WTC11 (cell line): ENCODE measurements at regions not wholly inside any gene's neighbourhood (a gene's known extent, or its start where the extent isn't known, plus 50 kb on each side); places are given as distances from the start of the nearest gene placed in this dataset.

Experiments used
- MXD4 ChIP-seq: fragments of 250-450 bp; sonication (Bioruptor Pico); IDR thresholded peaks from 2 replicates; pipeline ENCODE4 v1.8.0; 2021; ENCODE audit warnings: mild to moderate bottlenecking, moderate library complexity, borderline replicate concordance
- TF ChIP-seq, protein P1 (sequence below): sonication (generic); formaldehyde crosslinking; IDR thresholded peaks from 2 replicates; pipeline ENCODE4 v1.8.1; 2023; ENCODE audit warnings: mild to moderate bottlenecking, missing genetic modification reagents, moderate library complexity
- TF ChIP-seq, protein P2 (sequence below): fragments of 200-600 bp; IDR thresholded peaks from 2 replicates; pipeline ENCODE4 v1.8.0; 2022; ENCODE audit warnings: antibody characterized with exemption
- TF ChIP-seq, protein P3 (sequence below): sonication (generic); formaldehyde crosslinking; conservative IDR thresholded peaks from 2 replicates; pipeline ENCODE4 v1.8.1; 2022; ENCODE audit warnings: mild to moderate bottlenecking, missing genetic modification reagents
- TF ChIP-seq, protein P4 (sequence below): sonication (generic); formaldehyde crosslinking; IDR thresholded peaks from 2 replicates; pipeline ENCODE4 v1.8.1; 2023; ENCODE audit warnings: mild to moderate bottlenecking, missing genetic modification reagents, moderate library complexity
- TF ChIP-seq, protein P5 (sequence below): sonication (generic); formaldehyde crosslinking; IDR thresholded peaks from 2 replicates; pipeline ENCODE4 v1.8.0; 2022; ENCODE audit warnings: mild to moderate bottlenecking, missing genetic modification reagents

DNA sequence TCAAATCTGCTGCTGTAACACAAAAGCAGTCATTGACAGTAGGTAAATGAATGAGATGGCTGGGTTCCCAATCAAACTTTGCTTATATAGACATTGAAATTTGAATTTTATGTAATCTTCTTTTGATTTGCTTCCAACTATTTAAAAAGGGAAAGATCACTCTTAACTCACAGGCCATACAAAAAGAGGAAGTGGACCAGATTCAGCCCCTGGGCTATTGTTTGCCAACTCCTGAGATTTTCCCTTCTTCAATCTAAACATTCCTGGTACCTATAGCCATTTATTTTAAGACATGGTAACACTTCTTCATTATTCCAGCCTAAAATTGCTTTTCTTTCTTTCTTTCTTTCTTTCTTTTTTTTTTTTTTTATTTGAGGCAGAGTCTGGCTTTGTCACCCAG lies 260.6 kb downstream of the TFAP2A start:
- no peak for TF ChIP-seq MXD4 (CRISPR knock-in tag)
- TF ChIP-seq, protein P1, sequence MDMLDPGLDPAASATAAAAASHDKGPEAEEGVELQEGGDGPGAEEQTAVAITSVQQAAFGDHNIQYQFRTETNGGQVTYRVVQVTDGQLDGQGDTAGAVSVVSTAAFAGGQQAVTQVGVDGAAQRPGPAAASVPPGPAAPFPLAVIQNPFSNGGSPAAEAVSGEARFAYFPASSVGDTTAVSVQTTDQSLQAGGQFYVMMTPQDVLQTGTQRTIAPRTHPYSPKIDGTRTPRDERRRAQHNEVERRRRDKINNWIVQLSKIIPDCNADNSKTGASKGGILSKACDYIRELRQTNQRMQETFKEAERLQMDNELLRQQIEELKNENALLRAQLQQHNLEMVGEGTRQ (CRISPR knock-in tag), result no peak
- TF ChIP-seq, protein P2, sequence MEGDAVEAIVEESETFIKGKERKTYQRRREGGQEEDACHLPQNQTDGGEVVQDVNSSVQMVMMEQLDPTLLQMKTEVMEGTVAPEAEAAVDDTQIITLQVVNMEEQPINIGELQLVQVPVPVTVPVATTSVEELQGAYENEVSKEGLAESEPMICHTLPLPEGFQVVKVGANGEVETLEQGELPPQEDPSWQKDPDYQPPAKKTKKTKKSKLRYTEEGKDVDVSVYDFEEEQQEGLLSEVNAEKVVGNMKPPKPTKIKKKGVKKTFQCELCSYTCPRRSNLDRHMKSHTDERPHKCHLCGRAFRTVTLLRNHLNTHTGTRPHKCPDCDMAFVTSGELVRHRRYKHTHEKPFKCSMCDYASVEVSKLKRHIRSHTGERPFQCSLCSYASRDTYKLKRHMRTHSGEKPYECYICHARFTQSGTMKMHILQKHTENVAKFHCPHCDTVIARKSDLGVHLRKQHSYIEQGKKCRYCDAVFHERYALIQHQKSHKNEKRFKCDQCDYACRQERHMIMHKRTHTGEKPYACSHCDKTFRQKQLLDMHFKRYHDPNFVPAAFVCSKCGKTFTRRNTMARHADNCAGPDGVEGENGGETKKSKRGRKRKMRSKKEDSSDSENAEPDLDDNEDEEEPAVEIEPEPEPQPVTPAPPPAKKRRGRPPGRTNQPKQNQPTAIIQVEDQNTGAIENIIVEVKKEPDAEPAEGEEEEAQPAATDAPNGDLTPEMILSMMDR, result no peak
- TF ChIP-seq, protein P3, sequence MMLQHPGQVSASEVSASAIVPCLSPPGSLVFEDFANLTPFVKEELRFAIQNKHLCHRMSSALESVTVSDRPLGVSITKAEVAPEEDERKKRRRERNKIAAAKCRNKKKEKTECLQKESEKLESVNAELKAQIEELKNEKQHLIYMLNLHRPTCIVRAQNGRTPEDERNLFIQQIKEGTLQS (CRISPR knock-in tag), result no peak
- TF ChIP-seq, protein P4, sequence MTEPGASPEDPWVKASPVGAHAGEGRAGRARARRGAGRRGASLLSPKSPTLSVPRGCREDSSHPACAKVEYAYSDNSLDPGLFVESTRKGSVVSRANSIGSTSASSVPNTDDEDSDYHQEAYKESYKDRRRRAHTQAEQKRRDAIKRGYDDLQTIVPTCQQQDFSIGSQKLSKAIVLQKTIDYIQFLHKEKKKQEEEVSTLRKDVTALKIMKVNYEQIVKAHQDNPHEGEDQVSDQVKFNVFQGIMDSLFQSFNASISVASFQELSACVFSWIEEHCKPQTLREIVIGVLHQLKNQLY (CRISPR knock-in tag), result no peak
- TF ChIP-seq, protein P5, sequence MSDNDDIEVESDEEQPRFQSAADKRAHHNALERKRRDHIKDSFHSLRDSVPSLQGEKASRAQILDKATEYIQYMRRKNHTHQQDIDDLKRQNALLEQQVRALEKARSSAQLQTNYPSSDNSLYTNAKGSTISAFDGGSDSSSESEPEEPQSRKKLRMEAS (CRISPR knock-in tag), result no peak
